ENCODE measurements at regions not wholly inside any gene's neighbourhood (a gene's known extent, or its start where the extent isn't known, plus 50 kb on each side); places are given as distances from the start of the nearest gene placed in this dataset.

- no peak for DNase-seq (ENCODE audit: low spot score)
Observed at GRCh38 chr7:49247759-49248158, 323.4 kb downstream of the CDC14C start.

- DNase-seq (ENCODE audit: low spot score) = no peak
Observed at GRCh38 chr7:49255054-49255453, 330.7 kb downstream of the CDC14C start.

DNA sequence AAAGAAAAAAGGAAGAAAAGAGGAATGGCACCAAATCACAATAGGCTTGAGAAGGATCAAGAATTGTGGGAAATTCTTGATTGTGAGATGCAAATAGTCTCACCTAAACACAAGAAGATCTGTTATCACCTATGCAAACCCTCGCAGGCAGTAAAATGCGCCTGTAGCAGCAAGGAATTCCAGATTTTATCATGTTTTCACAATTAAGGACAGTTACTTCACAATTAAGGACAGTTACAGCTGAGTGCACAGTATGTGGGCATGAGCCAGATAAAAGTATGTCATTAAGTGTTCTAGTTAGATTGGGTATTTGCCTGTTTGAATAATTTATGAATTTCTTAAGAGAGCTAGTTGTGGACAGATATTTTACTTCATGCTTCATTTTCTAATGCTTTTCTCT, 336.2 kb downstream of the CDC14C start:
- no peak for DNase-seq (ENCODE audit: low spot score)

DNA sequence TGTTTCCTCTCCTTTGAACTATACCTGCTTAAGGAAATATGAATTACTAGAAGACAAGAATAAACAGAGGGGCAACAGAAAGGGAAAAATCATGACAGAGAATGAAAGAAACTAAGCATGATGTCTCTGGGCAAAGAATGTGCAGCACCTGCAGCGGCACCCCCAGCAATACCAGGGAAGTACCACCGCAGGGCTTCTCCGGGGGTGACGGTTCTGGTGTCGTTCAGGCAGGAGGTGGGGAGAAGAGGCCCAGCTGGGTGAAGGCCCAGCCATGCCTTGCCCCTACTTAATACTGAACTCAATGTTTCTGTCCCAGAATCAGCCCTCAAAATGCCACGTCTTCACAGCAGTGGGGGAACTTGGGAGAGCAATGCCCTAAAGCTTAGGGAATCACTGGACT, 337.6 kb downstream of the CDC14C start:
- no peak for DNase-seq (ENCODE audit: low spot score)

DNA sequence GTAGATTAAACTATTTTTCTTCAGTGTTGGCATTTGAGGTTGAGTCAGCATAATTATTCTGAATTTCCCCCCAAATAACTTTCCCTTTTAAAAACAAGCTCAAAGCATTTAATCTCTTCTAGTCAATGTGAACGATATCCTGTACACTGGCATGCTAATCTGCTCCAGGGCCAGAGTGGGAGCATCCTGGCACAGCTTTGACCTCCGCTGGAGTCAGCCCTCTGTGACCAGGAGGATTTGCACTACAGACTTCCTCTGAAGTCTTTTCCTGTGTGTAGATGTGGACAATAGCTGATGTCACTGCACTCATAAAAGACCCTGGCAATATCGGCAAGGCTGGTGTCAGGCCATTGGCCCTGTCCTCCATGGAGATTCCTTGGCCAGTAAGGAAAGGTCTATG, 340.2 kb downstream of the CDC14C start:
- DNase-seq (ENCODE audit: low spot score) = no peak

DNA sequence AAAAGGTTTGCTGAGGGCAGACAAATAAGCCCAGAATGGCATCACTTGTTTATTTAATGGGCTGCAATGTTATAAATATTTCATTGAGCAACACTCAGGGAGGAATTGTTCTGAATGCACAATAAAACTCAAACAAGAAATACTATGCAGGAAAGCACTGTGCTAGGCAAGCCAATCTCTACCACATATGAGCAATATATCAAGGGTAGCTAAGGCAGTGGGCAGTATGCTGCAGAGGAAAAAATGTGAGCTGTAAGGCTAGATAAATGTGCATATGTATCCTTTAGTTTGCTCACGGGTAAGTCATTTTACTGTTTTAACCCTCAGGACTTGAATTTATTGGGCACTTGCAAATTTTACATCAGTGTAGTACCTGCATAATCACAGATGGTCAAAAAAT, 349.6 kb downstream of the CDC14C start:
- no peak for DNase-seq (ENCODE audit: low spot score)

GRCh38 chr7:49279891-49280290, 355.5 kb downstream of the CDC14C start:
- no peak for DNase-seq (ENCODE audit: low spot score)

GRCh38 chr7:49287653-49288052, 363.3 kb downstream of the CDC14C start:
- no peak for DNase-seq (ENCODE audit: low spot score)

GRCh38 chr7:49294611-49295010, 370.3 kb downstream of the CDC14C start:
- DNase-seq (ENCODE audit: low spot score) = no peak

GRCh38 chr7:49295146-49295545, 370.8 kb downstream of the CDC14C start:
- DNase-seq (ENCODE audit: low spot score) = no peak

DNA sequence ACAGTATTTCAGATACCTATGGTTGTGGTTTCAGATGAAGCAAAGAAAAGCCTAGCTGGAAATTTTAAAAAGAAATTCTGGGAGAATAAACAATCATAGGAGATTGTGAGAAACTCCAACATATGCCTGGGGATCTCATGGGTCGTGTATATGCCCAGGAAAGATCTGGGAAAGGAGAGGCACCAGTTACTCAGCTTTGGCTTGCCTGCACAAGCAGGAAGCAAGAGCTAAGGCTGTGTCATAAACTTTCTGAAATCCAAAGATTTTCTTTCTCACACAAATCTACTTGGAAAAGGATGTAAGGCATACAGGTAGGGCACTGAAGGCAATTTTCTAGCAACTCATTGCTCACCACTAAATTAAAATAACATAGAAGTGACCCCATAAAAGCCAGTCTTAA, 373.6 kb downstream of the CDC14C start:
- no peak for DNase-seq (ENCODE audit: low spot score)

DNA sequence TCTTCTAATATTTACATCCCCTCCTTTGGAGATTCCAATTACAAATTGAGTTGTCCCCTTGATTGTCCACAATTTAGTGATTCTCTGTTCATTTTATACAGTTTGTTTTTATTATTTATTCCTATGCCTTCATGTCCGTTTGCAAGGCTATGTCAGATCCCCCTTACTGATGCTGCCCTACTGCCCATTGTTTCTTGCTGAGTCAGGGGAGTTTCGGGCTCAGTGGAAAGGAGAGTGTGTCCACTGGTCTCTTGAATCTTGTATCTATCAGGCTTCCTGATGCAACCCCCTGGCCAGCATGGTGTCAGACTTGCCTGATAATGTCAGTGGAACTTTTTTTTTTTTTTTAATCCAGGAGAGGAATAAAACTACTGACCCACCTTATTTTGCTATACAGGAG, 384.4 kb downstream of the CDC14C start:
- no peak for DNase-seq (ENCODE audit: low spot score)

DNA sequence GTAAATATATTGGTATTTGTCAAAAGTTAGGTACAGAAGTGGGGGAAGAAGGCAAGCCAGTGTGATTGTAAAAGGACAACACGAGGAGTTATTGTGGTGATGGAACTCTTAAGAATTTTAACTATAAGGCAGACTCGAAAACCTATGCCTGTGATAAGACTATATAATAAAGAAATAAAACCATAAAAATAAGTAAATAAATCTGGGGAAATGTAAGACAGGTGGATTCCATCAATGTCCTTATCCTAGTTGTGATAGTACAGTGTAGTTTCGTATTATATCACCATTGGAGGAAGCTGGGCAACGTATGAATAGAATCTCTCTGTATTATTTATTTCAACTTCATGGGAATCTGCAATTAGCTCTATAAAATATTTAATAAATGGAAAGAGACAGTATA, 395.7 kb downstream of the CDC14C start:
- DNase-seq (ENCODE audit: low spot score) = no peak

DNA sequence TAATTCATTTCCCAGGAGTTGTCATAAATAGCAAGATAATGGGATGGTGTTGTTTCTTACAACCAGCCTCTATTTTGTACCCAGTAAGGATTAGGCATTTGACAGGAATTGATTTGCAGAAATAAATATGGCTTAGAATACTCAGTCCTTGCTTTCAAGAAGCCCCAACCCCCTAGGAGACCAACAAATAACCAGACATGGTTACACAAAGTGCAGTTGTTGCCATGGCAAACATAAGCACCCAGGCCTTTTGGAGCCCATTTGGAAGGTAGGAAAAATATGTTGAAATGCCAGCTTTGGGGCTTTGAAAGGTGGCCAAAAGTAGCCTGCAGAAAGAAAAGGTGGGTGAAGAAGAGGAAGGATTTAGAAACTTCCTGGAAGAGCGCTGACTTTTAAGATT, 397.5 kb downstream of the CDC14C start:
- no peak for DNase-seq (ENCODE audit: low spot score)

DNA sequence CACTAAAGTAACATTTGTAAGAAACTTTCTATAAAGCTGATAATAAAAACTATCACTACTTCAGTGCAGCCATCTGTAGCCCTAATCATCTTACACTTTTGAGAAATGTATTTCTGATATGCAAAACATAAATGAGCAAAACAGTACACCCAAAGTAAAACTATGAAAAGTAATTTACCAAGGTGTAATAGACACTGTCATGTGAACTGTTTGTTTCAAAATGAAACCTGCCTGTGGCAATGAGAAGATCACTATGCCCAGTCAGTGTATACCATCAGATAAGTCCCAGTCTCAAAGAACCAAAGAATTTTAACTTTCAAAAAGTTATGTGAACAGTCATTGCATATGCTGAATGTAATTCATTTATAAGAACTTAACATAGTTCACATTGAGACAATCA, 398.1 kb downstream of the CDC14C start:
- DNase-seq (ENCODE audit: low spot score) = no peak

DNA sequence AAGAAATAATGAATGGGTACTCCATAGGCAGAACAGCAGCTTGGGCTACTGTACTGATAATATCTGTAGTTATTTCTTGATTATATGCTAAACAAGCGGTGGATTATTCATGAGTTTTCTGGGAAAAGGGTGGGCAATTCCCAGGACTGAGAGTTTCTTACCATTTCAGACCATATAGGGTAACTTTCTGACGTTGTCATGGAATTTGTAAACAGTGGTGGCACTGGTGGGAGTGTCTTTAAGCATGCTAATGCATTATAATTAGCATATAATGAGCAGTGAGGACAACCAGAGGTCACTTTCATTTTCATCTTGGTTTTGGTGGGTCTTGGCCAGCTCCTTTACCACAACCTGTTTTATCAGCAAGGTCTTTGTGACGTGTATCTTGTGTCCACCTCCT, 399.7 kb downstream of the CDC14C start:
- no peak for DNase-seq (ENCODE audit: low spot score)

DNA sequence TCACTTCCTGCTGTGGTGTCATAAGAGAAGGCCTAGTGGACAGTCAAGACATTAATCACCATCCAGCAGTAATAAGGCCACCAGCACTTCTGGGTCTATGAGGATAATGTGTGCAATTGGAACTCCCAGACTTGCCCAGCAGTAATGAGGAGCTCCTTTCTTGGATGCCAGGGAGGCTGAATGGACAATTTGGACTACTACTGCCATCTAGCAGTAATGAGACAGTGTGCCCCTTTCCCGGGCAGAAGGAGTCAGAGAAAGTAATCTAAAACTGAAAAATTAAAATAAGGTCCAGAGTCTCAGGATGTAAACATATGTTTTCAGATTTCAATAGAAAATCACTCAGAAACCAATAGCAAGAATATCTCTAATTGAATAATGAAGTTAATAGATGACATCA, 400.4 kb downstream of the CDC14C start:
- DNase-seq (ENCODE audit: low spot score) = peak; percentile 27

- DNase-seq (ENCODE audit: low spot score) = no peak
Observed at GRCh38 chr7:49325571-49325970, 401.2 kb downstream of the CDC14C start.

DNA sequence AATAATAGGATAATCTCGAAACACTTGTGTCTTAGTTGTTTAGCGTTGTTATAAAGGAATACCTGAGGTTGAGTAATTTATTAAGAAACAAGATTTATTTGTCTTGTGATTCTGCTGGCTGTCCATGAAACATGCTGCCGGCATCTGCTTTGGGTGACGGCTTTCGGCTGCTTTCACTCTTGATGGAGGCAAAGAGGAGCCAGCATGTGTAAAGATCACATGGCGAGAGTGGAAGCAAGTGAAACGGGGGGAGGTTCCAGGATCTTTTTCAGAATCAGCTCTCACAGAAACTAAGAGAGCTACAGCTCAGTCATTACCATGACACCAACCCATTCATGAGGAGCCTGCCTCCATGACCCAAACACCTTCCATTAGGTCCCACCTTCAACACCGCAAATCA, 402.8 kb downstream of the CDC14C start:
- no peak for DNase-seq (ENCODE audit: low spot score)

DNA sequence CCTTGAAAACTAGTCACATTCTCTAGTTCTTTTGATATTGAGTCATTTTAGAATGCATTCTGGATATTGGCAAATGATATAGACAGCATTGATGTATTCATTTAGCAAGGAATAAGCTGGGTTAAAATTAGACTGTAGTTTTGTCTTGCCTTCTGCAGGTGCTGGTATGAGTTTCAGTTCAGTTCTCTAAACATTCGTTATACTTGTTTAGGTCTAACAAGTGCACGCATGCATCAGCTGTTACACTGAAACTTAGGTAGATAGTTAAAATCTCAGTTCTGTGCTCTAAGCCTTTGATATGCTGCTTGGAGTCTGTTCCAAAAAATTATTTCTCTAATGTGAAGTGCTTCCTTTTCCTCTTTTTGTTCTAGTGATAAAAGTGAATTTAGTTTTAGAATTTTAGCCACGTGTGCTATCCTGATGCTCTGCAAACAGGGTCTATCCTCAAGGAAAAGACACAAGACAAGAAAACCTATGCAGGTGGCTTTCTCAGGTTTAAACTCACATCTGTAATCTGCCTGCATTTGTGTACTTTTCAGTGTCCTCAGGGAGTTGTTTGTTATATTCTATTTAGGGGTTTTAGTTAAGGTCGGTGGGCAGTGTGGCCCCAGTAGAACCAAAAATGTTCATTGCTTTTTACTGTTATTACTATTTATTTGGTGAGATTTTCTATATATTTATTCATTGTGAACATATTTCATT, 409.0 kb downstream of the CDC14C start:
- DNase-seq (ENCODE audit: low spot score) = no peak

DNA sequence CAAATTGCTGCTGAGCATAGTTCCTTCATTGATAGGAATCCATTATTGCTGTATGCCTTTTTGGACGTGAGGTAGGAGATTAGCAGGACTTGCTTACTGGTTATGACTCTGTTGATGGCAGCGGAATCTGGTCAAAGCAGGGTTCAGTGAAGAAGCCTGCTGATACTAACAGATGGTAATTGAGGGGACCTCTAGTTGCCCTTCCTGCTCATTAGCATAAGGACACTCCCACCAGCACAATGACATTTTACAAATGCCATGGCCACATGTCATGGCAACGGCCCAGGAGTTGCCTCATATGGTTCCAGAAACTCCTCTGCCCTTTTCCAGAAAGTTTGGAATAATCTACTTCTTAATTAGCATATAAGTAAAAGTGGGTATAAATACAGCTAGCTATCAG, 417.5 kb downstream of the CDC14C start:
- no peak for DNase-seq (ENCODE audit: low spot score)

GRCh38 chr7:49344556-49344955, 420.2 kb downstream of the CDC14C start:
- DNase-seq (ENCODE audit: low spot score) = no peak

DNA sequence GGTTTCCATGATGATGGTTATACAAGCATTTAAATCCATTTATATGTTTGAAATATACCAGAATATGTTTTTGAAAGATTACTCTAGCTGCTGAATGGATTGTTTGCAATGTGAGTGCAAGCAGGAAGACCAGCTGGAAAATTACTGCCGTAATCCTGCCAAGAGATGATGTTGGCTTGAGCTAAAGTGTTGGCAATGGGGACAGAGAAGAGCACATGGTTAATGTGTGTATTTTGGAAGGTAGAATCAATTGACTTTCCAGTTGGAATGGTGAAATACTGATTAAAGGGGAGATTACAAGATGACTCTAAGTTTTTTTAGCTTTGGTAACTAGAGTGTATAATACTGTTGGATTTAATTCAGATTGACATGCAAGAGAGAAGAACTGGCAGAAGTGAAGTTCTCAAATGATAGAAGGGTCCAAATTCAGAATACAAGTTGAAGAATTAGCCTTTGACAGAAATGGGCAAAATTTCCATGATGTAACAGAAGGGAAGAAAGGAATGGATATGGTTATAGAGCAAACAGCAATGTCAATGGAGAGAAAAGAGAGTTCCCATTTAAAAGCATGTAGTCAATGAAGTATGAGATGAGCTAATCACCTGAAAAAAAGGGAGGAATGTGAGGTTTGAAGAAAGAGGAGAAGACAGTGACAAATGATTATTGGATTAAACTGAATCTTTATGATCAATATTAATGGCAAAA, 422.0 kb downstream of the CDC14C start:
- no peak for DNase-seq (ENCODE audit: low spot score)

DNA sequence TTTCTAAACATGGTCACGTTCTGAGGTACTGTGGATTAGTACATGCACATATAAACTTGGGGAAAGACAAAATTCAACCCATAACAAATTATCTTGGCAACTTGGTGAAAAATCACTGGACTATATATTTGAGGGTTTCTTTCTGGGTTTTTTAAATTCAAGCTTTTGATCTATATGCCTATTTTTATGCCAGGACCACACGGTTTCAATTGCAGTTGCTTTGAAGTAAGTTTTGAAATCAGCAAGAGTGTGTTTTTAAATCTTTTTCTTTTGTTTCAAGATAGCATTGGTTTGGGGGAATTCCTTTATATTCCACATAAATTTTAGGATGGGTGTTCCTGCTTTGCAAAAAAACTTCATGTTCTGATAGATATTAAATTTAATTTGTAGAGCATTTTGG, 406.4 kb upstream of the VWC2 start:
- DNase-seq (ENCODE audit: low spot score) = no peak
